HG02610 (cell line): ENCODE measurements at regions not wholly inside any gene's neighbourhood (a gene's known extent, or its start where the extent isn't known, plus 50 kb on each side); places are given as distances from the start of the nearest gene placed in this dataset.

ENCODE experiments used
- ATAC-seq: cut with Tn5 transposase; IDR thresholded peaks from one replicate; pipeline ENCODE4 v1.9.1; 2021; ENCODE audit warnings: mild to moderate bottlenecking, moderate library complexity; ENCODE audit not compliant: unreplicated experiment

DNA sequence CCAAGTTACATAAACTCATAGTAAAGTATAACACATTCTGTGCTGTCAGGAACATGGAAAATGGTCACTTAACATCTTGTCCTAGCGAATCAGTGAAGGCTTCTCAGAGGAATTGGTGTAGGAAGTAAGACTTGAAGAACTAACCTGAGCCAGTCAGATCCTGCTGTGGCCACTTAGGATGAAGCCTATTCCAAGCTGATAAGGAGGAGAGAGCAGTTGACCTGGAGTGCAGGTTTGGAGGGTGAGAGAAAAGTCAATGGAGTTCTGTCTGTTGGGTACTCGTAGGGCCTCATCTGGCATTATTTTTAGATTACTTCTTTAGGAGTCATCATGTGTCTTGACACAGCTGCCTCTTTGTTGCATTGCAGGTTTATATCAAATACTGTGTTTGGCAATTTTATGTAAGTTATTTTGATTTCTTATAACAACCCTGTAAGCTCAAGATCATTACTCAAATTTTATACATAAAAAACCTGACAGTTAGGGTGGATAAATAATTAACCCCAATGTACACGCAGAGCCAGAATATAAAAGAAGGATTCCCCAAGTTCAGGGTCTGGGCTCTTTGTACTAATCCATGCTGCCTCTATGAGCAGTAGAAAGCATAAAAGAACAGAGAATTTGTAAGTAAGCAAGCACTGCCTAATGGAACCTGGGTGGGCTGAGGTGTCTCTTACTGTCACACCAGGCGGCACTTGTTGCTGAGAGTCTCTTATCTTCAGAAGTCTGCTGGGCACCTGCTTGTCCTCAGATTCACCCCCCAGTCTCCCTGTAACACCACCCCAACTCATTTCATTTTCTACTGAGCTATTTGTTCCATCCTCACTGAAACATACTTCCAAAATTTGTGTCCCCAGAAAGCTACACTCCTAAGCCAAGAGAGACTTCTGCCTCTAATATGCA, 252.1 kb upstream of the NT5C1B start:
- no peak for ATAC-seq

DNA sequence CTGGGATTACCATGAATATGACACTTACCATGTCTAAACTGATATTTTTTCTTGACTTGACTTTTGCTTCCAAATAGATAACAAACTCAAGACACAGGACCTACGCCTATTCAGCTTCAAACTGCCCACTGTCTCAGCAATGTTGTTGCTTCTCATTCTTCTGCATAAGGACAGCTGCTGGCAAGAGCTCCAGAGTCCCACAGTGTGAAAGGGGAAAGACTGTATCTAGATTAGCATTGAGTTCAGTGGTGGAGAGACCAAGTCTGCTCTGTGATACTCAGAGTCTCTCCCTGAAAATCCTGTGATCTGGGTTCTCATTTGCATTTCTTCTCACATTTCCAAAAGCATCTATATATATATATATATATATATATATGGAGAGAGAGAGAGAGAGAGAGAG, 247.9 kb upstream of the NT5C1B start:
- ATAC-seq = no peak

DNA sequence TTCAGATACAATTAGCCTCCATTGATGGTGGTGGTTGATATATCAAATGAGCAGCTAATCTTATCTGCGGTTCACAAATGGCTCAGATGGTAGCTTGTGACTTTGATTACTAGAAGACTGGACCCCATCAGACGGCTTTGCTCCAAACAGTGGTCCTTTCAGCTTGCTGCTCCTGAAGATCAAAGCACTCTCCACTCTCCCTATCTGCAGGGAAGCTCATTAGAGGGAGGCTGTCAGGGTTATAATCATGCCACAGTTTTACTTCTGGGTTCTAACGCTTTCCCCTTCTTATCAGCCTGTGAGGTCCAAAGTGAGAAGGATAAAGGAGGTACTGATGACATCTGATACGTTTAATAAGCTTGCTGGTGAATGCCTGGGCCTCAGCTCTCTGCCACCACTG, 247.1 kb upstream of the NT5C1B start:
- ATAC-seq = no peak

DNA sequence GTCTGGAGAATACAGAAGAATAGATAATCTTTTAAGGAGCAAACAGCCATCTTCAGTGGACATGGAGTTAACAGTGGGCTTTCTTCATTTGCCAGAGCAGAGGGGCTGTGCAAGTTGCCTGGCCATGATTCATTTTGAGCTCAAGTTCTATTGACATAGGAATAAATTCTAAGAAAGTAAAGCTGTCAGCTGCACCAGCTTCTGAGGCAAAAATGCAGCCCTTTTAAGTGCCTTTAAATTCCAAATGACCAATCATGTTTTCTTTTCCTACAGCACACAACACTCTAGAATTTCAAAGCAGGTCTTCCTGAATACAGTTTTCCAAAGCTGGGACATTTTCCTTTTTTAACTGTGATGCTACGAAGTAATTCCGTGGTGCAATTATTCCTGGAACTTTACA, 246.4 kb upstream of the NT5C1B start:
- ATAC-seq = no peak

DNA sequence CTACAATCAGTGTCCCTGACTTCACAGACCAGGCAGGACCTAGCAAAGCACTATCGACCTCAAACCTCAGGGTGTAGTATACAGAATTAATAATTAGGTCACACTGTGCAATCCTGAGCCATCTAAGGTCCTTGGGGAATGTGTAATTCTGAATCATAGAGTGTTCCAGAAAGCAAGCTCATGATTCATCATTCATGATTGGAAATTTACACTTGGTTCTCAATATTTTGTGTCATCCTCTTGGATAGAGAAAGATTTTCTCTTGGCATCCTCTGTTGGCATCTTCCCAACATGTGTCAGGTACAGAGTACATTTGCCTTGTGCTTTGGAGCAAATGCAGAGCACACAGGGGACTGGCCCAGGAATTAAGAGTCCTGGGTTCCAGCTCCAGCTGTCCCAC, 245.0 kb upstream of the NT5C1B start:
- no peak for ATAC-seq

DNA sequence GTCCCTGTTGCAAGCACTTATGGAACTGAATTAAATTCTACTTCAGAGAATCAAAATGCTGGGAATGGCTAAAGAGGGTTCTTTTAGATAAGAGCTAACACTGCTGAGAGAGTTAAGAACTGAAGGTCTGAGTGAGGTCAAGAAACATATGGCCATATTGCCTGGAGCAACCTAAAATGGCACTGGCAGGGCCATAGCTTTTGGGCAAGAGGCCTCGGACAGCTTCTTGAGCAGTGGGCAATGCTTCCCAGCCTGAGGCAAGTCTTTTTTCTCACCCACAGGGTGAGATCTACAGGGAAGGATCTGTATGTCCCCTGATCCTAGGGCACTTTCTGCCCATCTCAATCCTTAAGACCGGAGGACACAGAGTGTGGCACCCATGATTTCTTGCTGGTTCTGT, 244.6 kb upstream of the NT5C1B start:
- no peak for ATAC-seq

DNA sequence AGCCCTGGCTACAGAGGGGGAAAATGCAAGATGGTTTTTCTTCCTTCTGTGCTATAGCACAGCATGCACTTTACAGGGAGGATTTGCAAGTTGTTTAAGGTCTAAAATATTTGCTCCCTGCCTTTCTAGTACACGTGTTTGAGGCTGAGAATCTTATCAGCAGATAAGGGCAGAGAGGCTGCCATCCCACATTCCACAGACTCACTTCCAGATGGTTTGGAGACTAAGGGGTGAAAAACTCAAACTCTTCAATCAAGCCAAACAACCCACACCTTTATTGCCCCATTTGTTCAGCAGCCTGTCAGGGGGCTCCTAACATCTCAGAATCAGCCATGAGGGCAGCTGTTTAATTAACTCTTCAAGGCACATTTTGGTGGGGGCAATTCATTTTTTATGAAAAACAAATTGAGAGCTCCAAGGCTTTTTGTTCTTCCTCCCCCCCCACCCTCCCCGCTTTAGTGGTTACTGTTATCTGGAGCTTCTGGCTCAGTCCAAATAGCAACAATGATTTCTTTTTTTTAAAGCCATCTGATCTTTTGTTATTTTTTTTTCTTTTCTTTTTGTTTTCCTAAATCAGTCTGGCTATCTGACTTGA, 242.6 kb upstream of the NT5C1B start:
- no peak for ATAC-seq

DNA sequence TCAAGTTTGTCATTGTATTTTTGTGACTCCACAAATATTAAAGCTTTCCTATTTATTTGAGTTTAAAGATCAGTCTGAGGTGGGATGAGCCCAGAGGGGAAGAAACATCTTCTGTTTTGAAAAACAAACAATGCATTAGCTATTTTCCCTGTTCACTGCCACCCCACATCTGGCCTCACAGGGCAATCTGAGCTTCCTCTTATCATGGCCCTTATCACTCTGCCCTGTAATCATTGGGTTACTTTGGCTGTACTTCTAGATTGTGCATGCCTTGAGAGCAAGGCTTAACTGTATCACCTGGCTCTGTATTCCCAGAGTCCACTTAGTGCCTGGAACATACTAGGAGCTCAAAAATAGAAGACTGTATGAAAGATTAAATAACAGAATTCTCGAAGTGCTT, 241.6 kb upstream of the NT5C1B start:
- ATAC-seq = no peak

DNA sequence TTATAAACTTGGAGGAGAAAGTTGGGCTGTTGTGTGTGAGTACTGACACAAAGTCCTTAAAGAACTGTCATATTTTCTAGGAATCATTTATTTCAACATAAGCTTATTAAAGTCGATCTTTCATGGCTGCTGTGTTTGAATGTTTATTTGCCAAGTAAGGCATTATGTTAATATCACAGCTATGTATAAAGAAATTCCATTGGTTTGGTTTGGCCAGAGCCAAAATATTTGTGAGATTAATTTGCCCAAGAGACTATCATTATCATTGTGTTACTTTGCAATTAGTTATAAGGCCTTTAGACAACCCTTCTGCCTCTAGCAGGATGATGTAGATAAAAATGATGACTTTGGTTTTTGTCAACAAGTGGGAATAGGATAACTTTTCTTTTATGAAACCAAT, 240.6 kb upstream of the NT5C1B start:
- ATAC-seq = no peak

DNA sequence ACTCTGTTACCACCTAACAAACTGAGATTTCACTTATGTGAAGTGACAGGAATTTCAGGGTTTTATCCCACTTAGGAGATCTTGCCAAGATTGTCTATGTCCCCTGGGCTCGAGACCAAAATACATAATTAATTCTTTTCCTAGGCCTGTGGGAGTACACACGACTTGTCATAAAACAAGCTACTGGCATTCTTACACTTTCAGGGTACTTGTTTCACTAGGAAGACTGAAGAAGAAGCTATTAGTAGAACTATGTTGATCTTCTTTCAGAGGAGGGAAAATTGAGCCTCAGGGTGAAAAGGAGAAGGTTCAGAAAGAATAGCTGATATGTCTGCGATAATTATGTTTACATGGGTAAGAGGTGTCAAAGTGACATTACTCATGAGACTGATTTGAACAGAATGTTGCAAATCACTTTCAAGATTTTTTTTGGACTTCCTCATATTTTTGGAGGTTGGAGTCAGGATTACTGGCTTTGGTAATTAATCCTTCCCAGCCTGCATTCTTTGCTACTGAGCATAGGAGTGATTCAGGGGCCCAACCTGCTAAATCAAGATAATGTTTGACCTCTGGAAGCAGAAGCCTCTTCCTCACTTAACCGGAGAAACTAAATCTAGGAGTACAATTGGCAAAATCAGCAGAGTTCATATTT, 240.0 kb upstream of the NT5C1B start:
- no peak for ATAC-seq

DNA sequence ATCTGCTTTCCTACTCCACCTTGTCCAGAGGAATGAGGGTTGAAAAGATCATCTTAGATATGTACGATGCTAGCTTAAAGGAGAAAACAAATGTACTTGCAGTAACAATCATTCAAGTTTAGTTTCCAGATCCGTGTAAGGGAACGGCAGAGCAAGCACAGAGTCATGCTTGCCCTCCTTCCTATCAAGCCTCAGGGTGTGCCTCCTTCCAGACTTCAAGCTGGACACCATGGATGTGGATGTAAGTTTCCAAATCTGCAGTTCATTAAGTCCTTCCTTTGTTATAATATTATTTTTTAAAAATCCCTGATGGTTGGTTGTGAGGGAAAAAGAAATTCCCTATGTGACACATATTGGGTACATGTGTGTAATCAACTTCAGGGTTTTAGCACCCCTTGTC, 238.9 kb upstream of the NT5C1B start:
- ATAC-seq = no peak

DNA sequence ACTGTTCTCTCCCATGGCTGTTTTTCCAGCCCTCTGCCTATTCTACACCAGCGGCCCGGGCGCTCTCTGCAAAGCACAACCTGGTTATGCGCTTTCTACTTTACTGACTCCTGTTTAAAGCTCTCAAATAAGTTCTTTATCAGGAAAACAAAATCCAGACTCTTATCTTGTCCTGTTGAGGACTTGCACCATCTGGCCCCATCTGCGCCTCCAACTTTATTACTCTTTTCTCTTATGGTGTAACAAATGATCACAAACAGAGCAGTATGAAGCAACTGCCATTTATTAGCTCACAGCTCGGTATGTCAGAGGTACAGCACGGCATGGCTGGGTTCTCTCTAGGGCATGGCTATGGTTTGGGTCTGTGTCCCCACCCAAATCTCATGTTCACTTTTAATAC, 236.5 kb upstream of the NT5C1B start:
- ATAC-seq = no peak

DNA sequence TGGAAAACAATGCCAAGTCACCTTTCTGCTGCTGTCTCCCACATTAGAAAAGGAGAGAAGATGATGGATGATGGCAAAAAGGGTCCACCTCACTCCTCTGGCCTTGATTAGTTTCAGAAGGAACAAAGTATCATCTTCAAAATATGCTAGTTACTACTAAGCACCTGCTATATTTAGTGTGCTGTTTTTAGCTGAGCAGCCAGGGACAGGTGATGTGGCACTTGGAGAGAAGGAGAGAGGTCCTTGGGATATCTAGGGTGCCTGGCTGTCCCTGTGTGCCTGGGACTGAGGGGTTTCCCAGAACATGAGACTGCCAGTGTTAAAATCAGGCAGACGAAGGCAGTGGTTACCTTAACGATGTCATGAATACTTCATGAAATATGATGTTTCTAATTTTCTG, 235.5 kb upstream of the NT5C1B start:
- no peak for ATAC-seq

DNA sequence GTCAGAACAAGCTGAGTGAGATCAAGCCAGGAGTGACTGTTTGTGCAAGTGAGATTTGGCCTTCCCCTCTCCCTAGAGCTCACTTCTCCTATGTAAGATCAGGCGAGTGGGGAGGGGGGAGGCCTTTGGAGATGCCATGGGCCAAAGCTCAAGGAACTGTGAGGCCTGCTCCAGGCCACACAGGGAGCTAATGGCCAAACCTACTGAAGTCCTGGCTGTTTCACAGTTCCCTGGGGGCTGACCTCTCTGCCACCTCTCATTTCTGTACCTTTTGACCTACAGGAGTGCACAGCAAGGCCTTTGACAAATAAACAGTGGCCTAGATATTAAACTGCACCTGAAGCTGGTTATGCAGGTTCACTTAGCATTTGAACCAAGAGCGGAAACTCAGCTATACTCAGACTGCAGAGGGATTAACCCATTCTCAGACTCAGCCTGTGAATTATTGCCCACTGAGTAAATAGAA, 235.0 kb upstream of the NT5C1B start:
- ATAC-seq = no peak

DNA sequence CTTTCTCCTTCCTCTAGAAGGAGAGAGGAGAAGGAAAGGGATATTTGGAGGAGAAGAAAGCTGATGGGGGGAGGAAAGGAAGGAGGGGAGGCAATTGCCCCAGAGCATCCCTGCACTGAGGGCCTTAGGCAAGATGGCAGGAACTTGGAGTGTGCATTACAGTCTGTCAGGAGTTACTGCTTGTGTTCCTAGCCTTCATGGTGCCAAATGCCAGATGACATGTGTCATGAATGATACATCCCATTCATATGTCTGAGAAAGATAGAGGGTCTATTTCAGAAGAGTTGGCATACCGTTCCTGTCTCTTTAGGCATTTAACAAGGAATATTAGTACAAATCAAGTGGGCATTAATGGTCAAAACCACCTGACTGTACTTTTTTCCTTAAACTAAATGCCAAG, 232.1 kb upstream of the NT5C1B start:
- no peak for ATAC-seq

DNA sequence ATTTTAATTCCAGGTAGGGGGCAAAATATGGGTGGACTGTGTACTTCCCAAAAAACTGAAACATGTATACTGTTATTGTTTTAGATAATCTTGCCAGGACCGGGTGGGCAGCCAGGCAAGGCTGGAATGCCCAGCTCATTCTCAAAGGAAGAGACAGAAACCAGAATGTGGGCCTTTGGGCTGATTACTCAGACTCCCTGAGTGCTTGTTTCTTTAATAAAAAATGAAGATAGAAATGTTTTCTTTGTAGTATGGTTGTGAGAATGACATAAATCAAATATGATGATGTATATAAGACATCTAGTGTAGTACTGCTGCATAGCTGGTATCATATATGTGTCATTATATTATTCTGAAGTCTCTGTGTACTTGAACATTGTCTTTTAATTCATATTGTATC, 231.6 kb upstream of the NT5C1B start:
- no peak for ATAC-seq

DNA sequence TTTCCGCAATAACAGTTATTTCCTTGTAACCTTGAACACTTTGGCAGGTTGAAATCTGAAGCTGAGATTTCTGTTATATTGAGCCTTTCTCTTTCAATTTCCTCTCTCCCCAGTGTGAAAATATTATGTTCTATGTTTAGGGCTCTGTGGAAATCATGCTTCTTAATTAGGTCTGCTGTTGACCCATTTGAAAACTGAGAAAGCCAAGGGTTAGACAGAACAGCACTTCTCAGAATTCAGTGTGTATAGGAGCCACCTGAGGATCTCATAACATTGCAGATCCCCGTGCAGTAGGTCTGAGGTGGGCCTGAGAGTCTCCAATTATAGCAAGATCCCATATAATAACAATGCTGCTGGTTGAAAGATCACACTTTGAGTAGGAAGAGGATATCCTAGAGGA, 230.2 kb upstream of the NT5C1B start:
- ATAC-seq = no peak

DNA sequence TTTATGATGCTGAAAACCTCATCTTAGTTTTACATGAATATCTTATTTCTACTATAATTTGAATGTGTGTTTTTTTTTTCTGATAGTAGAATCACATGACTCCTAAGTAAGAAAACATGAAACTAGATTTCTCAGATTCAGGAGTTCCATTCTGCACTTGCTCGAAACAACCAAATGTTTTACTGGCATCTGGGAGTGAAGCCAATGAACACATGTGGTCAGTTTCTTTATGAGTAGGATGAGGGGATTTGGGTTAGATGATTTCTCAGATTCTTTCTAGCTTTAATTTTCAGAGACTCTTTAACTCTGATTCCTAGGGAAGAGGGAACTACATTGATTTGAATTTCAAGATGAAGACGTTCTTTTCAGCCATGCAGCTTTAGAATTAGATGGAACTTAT, 225.0 kb upstream of the NT5C1B start:
- ATAC-seq = no peak

DNA sequence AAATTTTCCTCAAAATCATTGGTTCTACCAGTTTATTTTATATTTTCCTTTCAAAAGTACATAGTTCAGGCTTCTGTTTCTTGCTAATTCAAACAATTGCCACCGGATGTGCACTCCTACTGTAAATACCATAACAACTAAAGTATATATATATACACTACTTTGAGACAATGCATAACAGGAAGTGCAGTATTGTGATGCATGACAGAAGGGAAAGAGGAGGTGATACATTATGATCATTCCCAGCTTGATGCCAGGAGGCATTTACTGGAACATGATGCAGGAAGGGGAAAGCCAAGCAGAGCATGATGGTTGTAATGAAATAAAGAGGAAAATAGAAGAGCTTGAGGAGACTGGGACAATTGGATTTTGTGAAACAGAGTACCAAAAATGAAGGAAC, 215.2 kb upstream of the NT5C1B start:
- no peak for ATAC-seq

DNA sequence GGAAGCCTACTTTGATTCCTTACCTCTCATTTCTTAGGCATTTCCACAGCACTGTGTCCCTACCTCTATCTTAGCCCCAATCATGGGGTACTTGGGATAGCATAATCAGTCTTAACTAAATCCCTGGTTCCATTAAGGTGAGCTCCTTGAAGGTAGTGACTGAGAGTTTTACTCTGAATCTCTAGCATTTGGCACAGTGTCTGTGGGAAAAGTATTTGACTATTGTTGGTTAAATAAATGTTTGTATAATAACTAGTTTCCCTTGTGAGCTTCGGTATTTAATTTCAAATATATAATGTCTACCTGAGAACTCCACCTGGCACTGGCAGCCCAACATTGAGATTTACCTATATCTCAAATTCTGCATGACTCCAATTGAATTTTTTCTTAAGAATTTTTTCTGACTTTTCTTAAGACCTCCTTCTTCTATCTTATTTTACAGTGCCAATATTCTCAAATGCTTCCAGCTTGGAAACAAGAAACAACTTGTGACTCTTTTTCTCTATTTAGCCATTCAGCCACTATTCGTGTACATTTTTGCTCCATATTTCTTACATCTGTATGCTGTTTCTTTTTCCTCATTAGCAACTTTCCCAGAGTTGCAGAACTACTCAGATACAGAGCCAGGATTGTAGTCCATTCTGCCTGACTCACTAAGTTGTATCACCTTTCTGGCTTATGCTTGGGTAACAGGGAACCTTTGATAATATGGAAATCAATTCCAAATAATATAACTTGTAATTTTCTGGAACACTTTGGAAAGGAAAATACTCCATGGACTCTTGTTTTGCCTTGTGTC, 214.0 kb upstream of the NT5C1B start:
- ATAC-seq = no peak

DNA sequence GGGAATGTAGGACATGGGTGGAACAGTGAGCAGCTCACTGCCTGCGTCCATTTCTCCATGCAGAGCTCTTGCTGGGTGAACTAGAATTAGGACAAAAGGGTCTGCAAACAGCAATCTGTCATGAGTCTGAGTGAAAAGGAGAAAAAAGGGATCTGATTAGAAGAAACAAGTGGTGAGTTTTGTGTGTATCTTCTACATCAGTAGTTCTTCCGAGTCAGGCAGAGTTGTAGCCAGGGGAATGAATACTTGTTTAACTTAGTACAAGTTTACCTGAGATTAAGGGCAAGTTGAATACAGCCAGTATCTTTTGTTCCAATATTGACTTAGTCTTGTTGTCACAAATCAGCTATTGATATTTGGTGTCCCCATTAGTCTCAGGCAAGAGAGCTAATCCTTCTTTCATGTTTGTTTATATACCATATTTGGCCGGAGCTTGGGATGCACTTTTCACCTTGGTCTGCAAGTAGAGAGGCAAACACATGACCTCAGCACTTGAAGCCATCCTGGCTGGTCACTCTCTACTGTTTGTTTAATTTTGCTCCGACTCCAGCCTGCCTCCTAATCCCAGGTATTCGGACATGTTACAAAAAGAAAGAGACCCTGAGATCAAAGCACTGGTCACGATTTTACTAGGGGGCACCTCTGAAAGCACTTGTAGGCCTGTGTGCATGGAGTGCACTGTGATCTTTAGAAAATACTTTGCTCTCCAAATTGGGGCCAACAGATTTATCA, 211.0 kb upstream of the NT5C1B start:
- no peak for ATAC-seq
